ENCODE measurements at regions not wholly inside any gene's neighbourhood (a gene's known extent, or its start where the extent isn't known, plus 50 kb on each side); places are given as distances from the start of the nearest gene placed in this dataset.

- no peak for TF ChIP-seq CTCF (tag by site-specific recombination; IDR thresholded peaks at IDR 0.05)
- TF ChIP-seq ZNF274 (IDR thresholded peaks at IDR 0.05; ENCODE audit: low read length) = no peak
- no peak for TF ChIP-seq ZNF274 (tag by site-specific recombination; IDR thresholded peaks at IDR 0.05; ENCODE audit: borderline replicate concordance)
- TF ChIP-seq SP2 (tag by site-specific recombination; IDR thresholded peaks at IDR 0.05) = no peak
- no peak for TF ChIP-seq ZNF707 (tag by site-specific recombination; IDR thresholded peaks at IDR 0.05)
- TF ChIP-seq PBX3 (CRISPR knock-in tag; IDR thresholded peaks at IDR 0.05) = no peak
- TF ChIP-seq ZNF792 (tag by site-specific recombination; IDR thresholded peaks at IDR 0.05) = no peak
- TF ChIP-seq ZNF121 (tag by site-specific recombination; IDR thresholded peaks at IDR 0.05) = no peak
- TF ChIP-seq MYNN (tag by site-specific recombination; IDR thresholded peaks at IDR 0.05; ENCODE audit: borderline replicate concordance) = no peak
- no peak for TF ChIP-seq ZNF335 (tag by site-specific recombination; conservative IDR thresholded peaks at IDR 0.05)
- no peak for TF ChIP-seq HOXC10 (CRISPR knock-in tag; IDR thresholded peaks at IDR 0.05)
- no peak for TF ChIP-seq ZSCAN23 (tag by site-specific recombination; IDR thresholded peaks at IDR 0.05)
- TF ChIP-seq TRIM28 (IDR thresholded peaks at IDR 0.05; ENCODE audit: borderline replicate concordance, low read length) = no peak
Observed at GRCh38 chr9:532707-533106, 308.8 kb upstream of the DMRT1 start.

All from HEK293 (cell line).